ENCODE measurements at regions not wholly inside any gene's neighbourhood (a gene's known extent, or its start where the extent isn't known, plus 50 kb on each side); places are given as distances from the start of the nearest gene placed in this dataset.

DNA sequence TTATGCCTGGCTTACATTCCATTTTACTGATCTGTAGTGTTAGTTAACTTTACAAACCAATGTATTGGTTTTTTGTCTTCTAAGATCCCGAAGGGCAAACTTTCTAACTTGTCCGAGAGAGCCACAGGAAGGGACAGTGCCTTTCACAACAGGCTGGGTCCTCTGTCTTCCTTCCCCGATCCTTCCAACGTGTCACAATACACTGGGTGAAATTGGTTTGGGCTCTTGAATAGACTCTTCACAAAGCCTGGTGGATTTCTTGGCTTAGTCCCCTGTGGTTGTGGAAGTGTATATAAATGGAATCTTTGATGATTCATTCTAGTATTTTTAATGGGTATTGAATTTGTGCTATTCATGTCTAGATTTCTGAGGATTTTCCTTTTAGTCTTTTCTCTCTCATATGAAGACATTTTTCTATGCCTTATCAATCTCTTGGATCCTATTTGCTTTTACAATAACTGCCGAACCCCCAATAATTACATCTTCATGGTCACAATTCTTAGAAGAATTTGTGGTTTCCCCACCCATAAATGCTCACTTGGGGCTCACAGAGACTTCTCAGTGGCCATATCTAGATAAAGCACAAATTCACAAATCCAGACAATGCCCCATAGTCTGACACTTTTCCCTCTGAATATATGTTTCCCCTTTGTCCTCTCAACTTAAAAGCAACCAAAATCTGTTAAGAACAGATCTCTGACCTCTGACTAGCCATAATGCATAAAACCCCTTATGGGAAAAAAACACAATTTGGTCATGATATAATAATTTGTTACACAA is 107.7 kb downstream of the MTRR start:
- no peak for DNase-seq
- intact Hi-C loops (cut with DNase I; ENCODE audit: low total_unique reads) = no loop called here
- Histone ChIP-seq H3K27ac (no peak overlapping the region), H3K36me3 (no peaks in the 10 kb centered on the region), H3K27me3 (no peaks in the 10 kb centered on the region), H3K4me3 (no peak overlapping the region), H3K4me1 (no peaks in the 10 kb centered on the region), H3K9me3 (no peaks in the 10 kb centered on the region)
- TF ChIP-seq, protein P1, sequence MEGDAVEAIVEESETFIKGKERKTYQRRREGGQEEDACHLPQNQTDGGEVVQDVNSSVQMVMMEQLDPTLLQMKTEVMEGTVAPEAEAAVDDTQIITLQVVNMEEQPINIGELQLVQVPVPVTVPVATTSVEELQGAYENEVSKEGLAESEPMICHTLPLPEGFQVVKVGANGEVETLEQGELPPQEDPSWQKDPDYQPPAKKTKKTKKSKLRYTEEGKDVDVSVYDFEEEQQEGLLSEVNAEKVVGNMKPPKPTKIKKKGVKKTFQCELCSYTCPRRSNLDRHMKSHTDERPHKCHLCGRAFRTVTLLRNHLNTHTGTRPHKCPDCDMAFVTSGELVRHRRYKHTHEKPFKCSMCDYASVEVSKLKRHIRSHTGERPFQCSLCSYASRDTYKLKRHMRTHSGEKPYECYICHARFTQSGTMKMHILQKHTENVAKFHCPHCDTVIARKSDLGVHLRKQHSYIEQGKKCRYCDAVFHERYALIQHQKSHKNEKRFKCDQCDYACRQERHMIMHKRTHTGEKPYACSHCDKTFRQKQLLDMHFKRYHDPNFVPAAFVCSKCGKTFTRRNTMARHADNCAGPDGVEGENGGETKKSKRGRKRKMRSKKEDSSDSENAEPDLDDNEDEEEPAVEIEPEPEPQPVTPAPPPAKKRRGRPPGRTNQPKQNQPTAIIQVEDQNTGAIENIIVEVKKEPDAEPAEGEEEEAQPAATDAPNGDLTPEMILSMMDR (IDR thresholded peaks at IDR 0.05) = no peak

DNA sequence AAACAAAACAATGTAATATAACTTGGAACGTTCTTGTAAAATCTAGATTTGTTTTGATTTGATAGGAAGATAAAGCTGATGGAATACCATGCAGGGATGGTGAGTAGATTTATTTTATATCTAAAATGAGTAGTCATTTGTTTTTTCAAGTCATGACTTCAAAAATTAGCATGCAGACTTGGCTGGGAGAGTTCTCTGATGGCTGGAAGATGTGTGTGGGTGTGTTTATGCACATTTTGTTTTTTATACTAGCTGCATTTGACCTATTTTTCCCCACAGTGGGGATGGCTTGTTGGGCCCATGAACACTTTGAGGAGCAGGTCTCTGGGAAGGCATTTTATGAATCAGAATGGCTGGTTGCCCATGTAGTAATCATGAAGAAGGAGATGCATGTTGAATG is 109.2 kb downstream of the MTRR start:
- no peaks in the 10 kb centered on the region for H3K4me1 ChIP-seq
- TF ChIP-seq, protein P1 (IDR thresholded peaks at IDR 0.05) = no peak
- intact Hi-C loops (cut with DNase I; ENCODE audit: low total_unique reads) = no loop called here
- no peak for DNase-seq
- H3K36me3 ChIP-seq = no peaks in the 10 kb centered on the region
- H3K9me3 ChIP-seq = no peaks in the 10 kb centered on the region
- no peak overlapping the region for H3K4me3 ChIP-seq
- no peak overlapping the region for H3K27ac ChIP-seq
- H3K27me3 ChIP-seq = no peaks in the 10 kb centered on the region

DNA sequence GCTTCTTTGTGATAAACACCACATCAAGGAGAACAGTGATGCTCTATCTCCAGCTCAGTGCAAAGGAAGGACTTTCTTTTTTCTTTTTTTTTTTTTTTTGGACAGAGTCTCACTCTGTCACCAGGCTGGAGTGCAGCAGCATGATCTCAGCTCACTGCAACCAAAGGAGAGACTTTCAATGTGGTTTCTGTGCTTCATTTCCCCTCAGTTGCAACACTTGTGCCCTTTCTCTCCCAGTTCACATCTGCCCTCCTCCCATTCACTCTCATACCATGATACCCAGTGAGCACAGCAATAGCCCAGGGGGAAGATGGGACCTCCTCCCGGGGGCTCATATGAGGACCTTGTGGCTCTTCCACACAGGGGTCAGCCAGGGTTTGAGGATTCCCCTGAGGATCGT is 110.0 kb downstream of the MTRR start:
- Histone ChIP-seq H3K9me3 (no peaks in the 10 kb centered on the region), H3K4me1 (no peaks in the 10 kb centered on the region), H3K27ac (no peak overlapping the region), H3K4me3 (no peak overlapping the region), H3K27me3 (no peaks in the 10 kb centered on the region), H3K36me3 (no peaks in the 10 kb centered on the region)
- intact Hi-C loops (cut with DNase I; ENCODE audit: low total_unique reads) = no loop called here
- DNase-seq = no peak
- TF ChIP-seq, protein P1 (IDR thresholded peaks at IDR 0.05) = no peak

DNA sequence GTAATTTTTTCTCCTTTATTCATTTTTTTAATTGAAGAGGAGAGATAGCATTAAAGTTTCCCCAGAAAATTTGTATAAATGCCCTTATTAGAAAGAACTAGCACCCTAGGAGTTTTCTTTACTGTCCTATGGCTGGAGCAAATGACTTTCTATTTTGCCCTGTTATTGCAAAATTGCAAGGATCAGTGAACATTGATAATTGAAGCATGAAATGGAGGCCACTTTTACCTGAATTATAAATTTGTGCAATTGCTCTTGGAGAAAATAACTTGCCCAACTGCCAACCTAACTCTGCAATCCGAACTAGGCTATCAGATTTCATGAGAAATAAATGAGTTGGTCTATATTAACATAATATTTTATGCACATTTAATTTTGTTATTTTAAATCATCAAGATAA is 111.9 kb downstream of the MTRR start:
- no peaks in the 10 kb centered on the region for H3K27me3 ChIP-seq

DNA sequence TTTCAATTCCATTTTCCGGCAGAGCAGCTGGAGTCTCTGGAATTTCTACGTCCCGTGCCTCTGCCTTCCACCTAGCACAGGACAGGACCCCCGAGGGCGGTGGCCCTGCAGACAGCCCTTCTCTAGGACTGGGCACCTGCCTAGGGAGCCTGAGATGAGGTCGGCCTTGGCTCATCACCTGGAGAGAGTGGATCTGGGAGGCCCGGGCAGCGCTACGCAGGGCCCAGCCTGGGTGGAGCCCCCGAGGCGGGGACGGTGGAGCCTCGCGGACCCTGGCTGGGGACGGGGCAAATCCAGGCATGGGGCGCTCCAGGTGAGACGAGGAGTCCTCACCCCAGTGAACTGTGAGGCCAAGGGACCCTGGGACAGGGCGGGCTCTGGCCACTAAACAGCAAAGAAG is 114.5 kb downstream of the MTRR start:
- TF ChIP-seq, protein P1 (IDR thresholded peaks at IDR 0.05) = no peak

More for the DNA sequence above, 111.9 kb downstream of the MTRR start:
- intact Hi-C loops (cut with DNase I; ENCODE audit: low total_unique reads) = no loop called here
- Histone ChIP-seq H3K36me3 (no peaks in the 10 kb centered on the region), H3K9me3 (no peaks in the 10 kb centered on the region), H3K4me1 (no peaks in the 10 kb centered on the region), H3K4me3 (no peak overlapping the region), H3K27ac (no peak overlapping the region)
- DNase-seq = no peak
- TF ChIP-seq, protein P1 (IDR thresholded peaks at IDR 0.05) = no peak

More for the DNA sequence above, 114.5 kb downstream of the MTRR start:
- Histone ChIP-seq H3K36me3 (no peaks in the 10 kb centered on the region), H3K9me3 (no peaks in the 10 kb centered on the region), H3K27me3 (no peaks in the 10 kb centered on the region), H3K4me3 (no peak overlapping the region), H3K27ac (no peak overlapping the region), H3K4me1 (no peaks in the 10 kb centered on the region)
- DNase-seq = no peak
- intact Hi-C loops (cut with DNase I; ENCODE audit: low total_unique reads) = no loop called here

Measured in tibial artery (tissue), 4 donors.